Vagina (tissue), 2 donors: ENCODE measurements at regions not wholly inside any gene's neighbourhood (a gene's known extent, or its start where the extent isn't known, plus 50 kb on each side); places are given as distances from the start of the nearest gene placed in this dataset.

Experiments
- POLR2A ChIP-seq, 2 donors: fragments of 450-650 bp; IDR thresholded peaks; one replicate each; pipeline ENCODE4 v1.6.1; 2017; ENCODE audit warnings: antibody characterized with exemption in 2 of 2, mild to moderate bottlenecking in 2 of 2, moderate library complexity in 2 of 2
- POLR2AphosphoS5 ChIP-seq, 2 donors: sonication (generic); formaldehyde crosslinking; IDR thresholded peaks; one replicate each; pipeline ENCODE4 v1.9.0; 2017; ENCODE audit warnings: antibody characterized with exemption in 2 of 2, mild to moderate bottlenecking in 2 of 2, low read depth in 1 of 2; ENCODE audit not compliant: insufficient read depth in 1 of 2
- TF ChIP-seq, protein P1 (sequence below), 3 experiments: fragments of 450-650 bp in 2 of 3; fragments of 200-600 bp in 1 of 3; sonication (generic) in 1 of 3; IDR thresholded peaks; one replicate each; pipeline ENCODE4 v1.5.1; 2017 to 2019; ENCODE audit warnings: antibody characterized with exemption in 3 of 3, mild to moderate bottlenecking in 2 of 3, moderate library complexity in 2 of 3

DNA sequence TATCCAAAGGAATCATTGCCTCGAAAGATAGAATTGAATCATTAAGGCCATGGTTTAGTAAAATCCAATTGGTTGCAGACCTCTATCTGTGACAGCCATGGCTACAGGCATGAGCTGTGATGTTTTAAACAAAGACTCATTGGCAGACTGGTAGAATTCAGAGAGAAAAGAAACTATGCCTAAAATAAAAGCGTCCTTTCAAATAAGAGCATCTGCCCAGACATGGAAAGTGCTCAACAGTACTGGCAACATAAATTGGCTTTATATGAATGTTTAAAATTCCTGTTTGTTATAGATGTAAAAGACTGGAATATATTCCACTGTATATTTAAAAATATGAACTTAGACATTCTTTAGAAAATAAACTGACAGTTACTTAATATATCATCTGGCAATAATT is 2034.2 kb downstream of the LRRC4C start:
- TF ChIP-seq, protein P1, sequence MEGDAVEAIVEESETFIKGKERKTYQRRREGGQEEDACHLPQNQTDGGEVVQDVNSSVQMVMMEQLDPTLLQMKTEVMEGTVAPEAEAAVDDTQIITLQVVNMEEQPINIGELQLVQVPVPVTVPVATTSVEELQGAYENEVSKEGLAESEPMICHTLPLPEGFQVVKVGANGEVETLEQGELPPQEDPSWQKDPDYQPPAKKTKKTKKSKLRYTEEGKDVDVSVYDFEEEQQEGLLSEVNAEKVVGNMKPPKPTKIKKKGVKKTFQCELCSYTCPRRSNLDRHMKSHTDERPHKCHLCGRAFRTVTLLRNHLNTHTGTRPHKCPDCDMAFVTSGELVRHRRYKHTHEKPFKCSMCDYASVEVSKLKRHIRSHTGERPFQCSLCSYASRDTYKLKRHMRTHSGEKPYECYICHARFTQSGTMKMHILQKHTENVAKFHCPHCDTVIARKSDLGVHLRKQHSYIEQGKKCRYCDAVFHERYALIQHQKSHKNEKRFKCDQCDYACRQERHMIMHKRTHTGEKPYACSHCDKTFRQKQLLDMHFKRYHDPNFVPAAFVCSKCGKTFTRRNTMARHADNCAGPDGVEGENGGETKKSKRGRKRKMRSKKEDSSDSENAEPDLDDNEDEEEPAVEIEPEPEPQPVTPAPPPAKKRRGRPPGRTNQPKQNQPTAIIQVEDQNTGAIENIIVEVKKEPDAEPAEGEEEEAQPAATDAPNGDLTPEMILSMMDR (IDR thresholded peaks at IDR 0.05): no peak
- TF ChIP-seq POLR2A (IDR thresholded peaks at IDR 0.05): no peak
- TF ChIP-seq POLR2AphosphoS5 (IDR thresholded peaks at IDR 0.05; ENCODE audit: insufficient read depth in 1 of 2, low read depth in 1 of 2): no peak
